Mesenchymal stem cell (in vitro differentiated cells and primary cell): ENCODE measurements at regions not wholly inside any gene's neighbourhood (a gene's known extent, or its start where the extent isn't known, plus 50 kb on each side); places are given as distances from the start of the nearest gene placed in this dataset.

ENCODE experiments used
- DNase-seq: peaks from one replicate; pipeline ENCODE4 v3.0.0-alpha.2; 2013
- H2AFZ ChIP-seq: one replicate; pipeline ENCODE4 v1.6.1; 2013; ENCODE audit warnings: low read depth, mild to moderate bottlenecking, control low read depth, inconsistent platforms, low read length, moderate library complexity
- H2AK5ac ChIP-seq: 2 replicates; pipeline ENCODE4 v1.6.1; 2013; ENCODE audit warnings: low read length, moderate library complexity, mild to moderate bottlenecking, inconsistent platforms; ENCODE audit not compliant: severe bottlenecking
- H2BK120ac ChIP-seq: one replicate; pipeline ENCODE4 v1.6.1; 2013; ENCODE audit warnings: low read depth, mild to moderate bottlenecking, inconsistent platforms, low read length, moderate library complexity
- H2BK12ac ChIP-seq, 2 experiments: one replicate each; pipeline ENCODE4 v1.6.1; 2013; ENCODE audit warnings: inconsistent platforms in 2 of 2, low read length in 2 of 2, mild to moderate bottlenecking in 2 of 2, moderate library complexity in 2 of 2, control low read depth in 1 of 2
- H2BK15ac ChIP-seq: one replicate; pipeline ENCODE4 v1.6.1; 2013; ENCODE audit warnings: mild to moderate bottlenecking, low read depth, inconsistent platforms; ENCODE audit not compliant: poor library complexity, severe bottlenecking
- H2BK5ac ChIP-seq: 2 replicates; pipeline ENCODE4 v1.6.1; 2013; ENCODE audit warnings: low read depth, mild to moderate bottlenecking, low read length, control low read depth, inconsistent platforms; ENCODE audit not compliant: poor library complexity, severe bottlenecking
- H3K14ac ChIP-seq, 2 experiments: one replicate each; pipeline ENCODE4 v1.6.1; 2013; ENCODE audit warnings: inconsistent platforms in 2 of 2, low read length in 2 of 2, control low read depth in 1 of 2, mild to moderate bottlenecking in 1 of 2, moderate library complexity in 1 of 2
- H3K18ac ChIP-seq, 2 experiments: one replicate each; pipeline ENCODE4 v1.6.1; 2013; ENCODE audit warnings: inconsistent platforms in 2 of 2, low read length in 2 of 2, control low read depth in 1 of 2, low read depth in 1 of 2, mild to moderate bottlenecking in 1 of 2
- H3K23ac ChIP-seq, 2 experiments: one replicate each; pipeline ENCODE4 v1.6.1; 2013; ENCODE audit warnings: inconsistent platforms in 2 of 2, low read length in 2 of 2, mild to moderate bottlenecking in 2 of 2, moderate library complexity in 2 of 2, control low read depth in 1 of 2
- H3K27ac ChIP-seq: 2 replicates; pipeline ENCODE4 v1.5.1; 2013; ENCODE audit warnings: mild to moderate bottlenecking, moderate library complexity, low read length, control low read depth, inconsistent platforms; ENCODE audit not compliant: poor library complexity, severe bottlenecking
- H3K27me3 ChIP-seq, 2 experiments: 2 replicates each; pipeline versions ENCODE4 v1.6.1 to v1.7.0; 2013; ENCODE audit warnings: low read length in 2 of 2, mild to moderate bottlenecking in 2 of 2, moderate library complexity in 2 of 2, control low read depth in 1 of 2, inconsistent platforms in 1 of 2; ENCODE audit not compliant: control insufficient read depth in 1 of 2, insufficient read depth in 1 of 2
- H3K36me3 ChIP-seq, 2 experiments: 2 replicates each; pipeline versions ENCODE4 v1.6.1 to v1.7.0; 2013; ENCODE audit warnings: low read length in 2 of 2, control low read depth in 1 of 2, inconsistent platforms in 1 of 2, low read depth in 1 of 2, mild to moderate bottlenecking in 1 of 2; ENCODE audit not compliant: insufficient read depth in 2 of 2, control insufficient read depth in 1 of 2
- H3K4ac ChIP-seq, 2 experiments: one replicate each; pipeline ENCODE4 v1.6.1; 2013; ENCODE audit warnings: inconsistent platforms in 2 of 2, low read length in 2 of 2, mild to moderate bottlenecking in 2 of 2, moderate library complexity in 2 of 2, control low read depth in 1 of 2, low read depth in 1 of 2
- H3K4me1 ChIP-seq: 2 replicates; pipeline ENCODE4 v1.6.1; 2013; ENCODE audit warnings: low read depth, low read length, control low read depth; ENCODE audit not compliant: control insufficient read depth, insufficient read depth
- H3K4me2 ChIP-seq: 2 replicates; pipeline ENCODE4 v1.6.1; 2013; ENCODE audit warnings: low read length, mild to moderate bottlenecking, inconsistent platforms; ENCODE audit not compliant: poor library complexity, severe bottlenecking
- H3K4me3 ChIP-seq, 2 experiments: 2 replicates each; pipeline versions ENCODE4 v1.5.1 to v1.7.0; 2013; ENCODE audit warnings: low read length in 2 of 2, mild to moderate bottlenecking in 2 of 2, control low read depth in 1 of 2, low read depth in 1 of 2; ENCODE audit not compliant: insufficient read depth in 1 of 2
- H3K79me1 ChIP-seq: replicated peaks from 2 replicates; pipeline ENCODE4 v1.6.1; 2013; ENCODE audit warnings: mild to moderate bottlenecking, control low read depth, low read length, inconsistent platforms; ENCODE audit not compliant: poor library complexity, severe bottlenecking
- H3K9ac ChIP-seq: 2 replicates; pipeline ENCODE4 v1.7.0; 2013; ENCODE audit warnings: mild to moderate bottlenecking, low read length, moderate library complexity
- H3K9me3 ChIP-seq: 2 replicates; pipeline ENCODE4 v1.7.0; 2013; ENCODE audit warnings: mild to moderate bottlenecking, low read length; ENCODE audit not compliant: control insufficient read depth
- H4K8ac ChIP-seq: one replicate; pipeline ENCODE4 v1.6.1; 2013; ENCODE audit warnings: inconsistent platforms, mild to moderate bottlenecking, low read length, moderate library complexity
- H4K91ac ChIP-seq: one replicate; pipeline ENCODE4 v1.6.1; 2013; ENCODE audit warnings: mild to moderate bottlenecking, low read length, inconsistent platforms
- WGBS: methylation state at CpG from one replicate; pipeline ENCODE4 v1.1.7; 2013; ENCODE audit warnings: mixed read lengths; 5-methylcytosine and 5-hydroxymethylcytosine counted together

DNA sequence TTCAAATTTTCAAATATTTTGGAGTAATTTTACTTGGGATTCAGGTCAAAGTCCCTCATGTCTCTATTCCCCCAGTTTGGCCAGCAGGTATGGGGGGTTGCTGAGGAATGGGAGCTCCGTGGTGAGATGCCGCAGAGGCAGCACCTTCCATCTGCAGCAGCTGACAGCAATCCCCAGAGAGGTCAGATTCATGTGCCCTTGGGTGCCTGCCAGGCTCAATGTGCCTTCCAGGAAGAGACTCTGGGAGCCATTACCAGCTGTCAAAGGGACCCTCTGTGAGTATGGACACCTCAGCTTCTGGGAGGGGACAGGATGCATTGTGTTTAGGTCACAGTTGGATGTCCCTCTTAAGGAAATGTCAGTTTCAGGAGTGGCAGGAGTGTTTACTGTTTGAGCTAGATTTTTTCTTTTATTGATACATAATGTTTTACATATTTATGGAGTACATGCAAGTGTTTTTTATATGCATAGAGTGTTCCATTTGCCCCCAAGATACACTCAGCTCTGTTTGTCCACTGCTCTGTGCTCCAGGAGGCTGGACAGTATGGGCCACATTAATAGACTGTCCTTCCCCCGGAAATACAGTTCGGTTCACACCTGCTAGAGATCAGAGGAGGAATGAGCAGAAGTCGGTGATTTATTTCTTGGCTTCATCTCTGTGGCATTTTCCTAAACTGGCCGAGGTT is 75.3 kb upstream of the GRB10 start:
- Histone ChIP-seq H3K23ac (no peak overlapping the region), H2BK15ac (no peak overlapping the region), H2BK12ac (no peak overlapping the region), H3K9me3 (no peaks in the 10 kb centered on the region), H4K8ac (no peak overlapping the region), H3K4me3 (no peak overlapping the region), H2AFZ (no peak overlapping the region), H2AK5ac (no peak overlapping the region), H3K4me2 (no peak overlapping the region), H2BK5ac (no peak overlapping the region), H3K79me1 (no peaks in the 10 kb centered on the region), H3K4ac (no peak overlapping the region), H3K36me3 (no peaks in the 10 kb centered on the region), H3K14ac (no peak overlapping the region), H4K91ac (no peak overlapping the region), H3K4me1 (peaks cover 3% of the 10 kb centered on the region), H3K27ac (no peak overlapping the region), H3K18ac (no peak overlapping the region), H3K9ac (no peak overlapping the region), H3K27me3 (peaks cover 0 to 17% of the 10 kb centered on the region in 2 experiments), H2BK120ac (no peak overlapping the region)
- WGBS = 91% methylated on average over 6 of the region's 6 CpGs
- no peak for DNase-seq

DNA sequence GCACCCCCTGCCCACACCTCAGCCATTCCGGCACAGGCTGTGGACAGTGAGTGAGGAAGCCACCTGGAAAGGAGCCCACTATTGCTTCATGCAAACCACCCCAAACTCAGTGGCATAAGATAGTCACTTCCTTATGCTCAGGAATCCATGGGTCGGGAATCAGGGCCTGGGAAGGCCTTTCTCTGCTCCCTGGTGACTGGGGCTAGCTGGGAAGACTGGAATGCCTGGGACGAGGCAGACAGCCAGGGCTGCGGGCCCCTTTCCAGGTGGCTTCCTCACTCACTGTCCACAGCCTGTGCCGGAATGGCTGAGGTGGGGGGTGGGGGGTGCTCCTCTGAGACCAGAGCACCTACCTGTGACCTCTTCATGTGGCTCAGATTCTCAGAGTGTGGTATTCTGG is 74.1 kb upstream of the GRB10 start:
- Histone ChIP-seq H2AFZ (no peak overlapping the region), H2BK15ac (no peak overlapping the region), H3K18ac (no peak overlapping the region), H3K36me3 (no peaks in the 10 kb centered on the region), H3K27me3 (peaks cover 0 to 17% of the 10 kb centered on the region in 2 experiments), H3K4me3 (no peak overlapping the region), H3K79me1 (no peaks in the 10 kb centered on the region), H3K27ac (no peak overlapping the region), H4K8ac (no peak overlapping the region), H4K91ac (no peak overlapping the region), H3K23ac (no peak overlapping the region), H3K4me1 (peaks cover 7% of the 10 kb centered on the region), H3K14ac (no peak overlapping the region), H3K9ac (no peak overlapping the region), H3K4ac (no peak overlapping the region), H3K9me3 (no peaks in the 10 kb centered on the region), H3K4me2 (no peak overlapping the region), H2BK120ac (no peak overlapping the region), H2BK5ac (no peak overlapping the region), H2BK12ac (no peak overlapping the region), H2AK5ac (no peak overlapping the region)
- WGBS = 76% methylated on average over 5 of the region's 5 CpGs
- no peak for DNase-seq

DNA sequence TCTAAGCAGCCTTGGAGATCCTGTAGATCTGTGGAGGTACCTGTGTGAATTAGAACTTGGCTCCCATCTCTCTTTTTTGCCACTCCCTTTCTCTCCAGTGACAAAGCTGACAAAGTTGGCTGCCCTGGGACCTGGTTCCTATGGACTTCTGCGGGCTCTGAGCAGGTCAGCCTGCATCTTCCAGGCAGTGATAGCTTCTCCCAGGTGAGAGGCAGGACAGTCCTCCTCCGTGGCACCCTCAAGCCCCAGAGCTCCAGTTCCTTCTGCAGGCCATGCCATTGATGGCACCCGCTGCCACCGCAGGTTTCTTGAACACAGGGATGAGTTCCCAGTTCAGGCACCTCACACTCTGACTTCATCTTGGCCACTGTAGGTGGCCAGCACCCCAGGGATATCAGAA is 73.5 kb upstream of the GRB10 start:
- H3K27me3 ChIP-seq = peaks cover 0 to 17% of the 10 kb centered on the region in 2 experiments
- 83% methylated on average over 4 of the region's 4 CpGs for WGBS

DNA sequence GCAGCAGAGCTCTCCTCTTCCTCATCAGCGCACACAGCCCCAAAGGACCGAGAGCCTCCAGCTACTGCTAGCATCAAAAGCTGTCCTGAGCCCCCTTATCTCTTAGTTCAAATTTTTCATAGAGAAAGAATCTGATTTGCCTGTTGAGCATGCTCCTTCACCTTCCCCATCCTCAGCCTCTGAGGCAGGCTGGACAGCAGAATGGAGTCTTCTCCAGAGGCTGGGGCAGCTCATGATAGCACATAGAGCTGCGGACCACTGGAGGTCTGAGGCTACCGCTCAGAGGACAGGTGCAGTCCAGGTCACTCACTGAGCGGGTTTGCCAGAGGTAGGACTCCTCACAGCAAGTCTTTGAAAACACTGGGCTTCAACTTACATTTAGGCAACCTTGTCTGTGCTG is 72.8 kb upstream of the GRB10 start:
- Histone ChIP-seq H3K4ac (no peak overlapping the region), H3K36me3 (no peaks in the 10 kb centered on the region), H3K14ac (no peak overlapping the region), H2BK5ac (no peak overlapping the region), H2BK15ac (no peak overlapping the region), H3K23ac (no peak overlapping the region), H3K9me3 (no peaks in the 10 kb centered on the region), H2AFZ (no peak overlapping the region), H3K27ac (no peak overlapping the region), H3K4me3 (no peak overlapping the region), H3K9ac (no peak overlapping the region), H2BK12ac (no peak overlapping the region), H2BK120ac (no peak overlapping the region), H4K8ac (no peak overlapping the region), H3K18ac (no peak overlapping the region), H3K4me1 (peaks cover 11% of the 10 kb centered on the region), H4K91ac (no peak overlapping the region), H3K79me1 (no peaks in the 10 kb centered on the region), H2AK5ac (no peak overlapping the region), H3K4me2 (no peak overlapping the region), H3K27me3 (peaks cover 0 to 17% of the 10 kb centered on the region in 2 experiments)
- DNase-seq = no peak
- 91% methylated on average over 5 of the region's 5 CpGs for WGBS

More for the DNA sequence above, 73.5 kb upstream of the GRB10 start:
- Histone ChIP-seq H3K23ac (no peak overlapping the region), H3K4me3 (no peak overlapping the region), H3K4ac (no peak overlapping the region), H3K9ac (no peak overlapping the region), H2AFZ (no peak overlapping the region), H2BK120ac (no peak overlapping the region), H3K79me1 (no peaks in the 10 kb centered on the region), H4K8ac (no peak overlapping the region), H2BK5ac (no peak overlapping the region), H3K4me1 (peaks cover 10% of the 10 kb centered on the region), H3K4me2 (no peak overlapping the region), H3K9me3 (no peaks in the 10 kb centered on the region), H3K14ac (no peak overlapping the region), H2AK5ac (no peak overlapping the region), H2BK15ac (no peak overlapping the region), H3K36me3 (no peaks in the 10 kb centered on the region), H3K27ac (no peak overlapping the region), H2BK12ac (no peak overlapping the region), H3K18ac (no peak overlapping the region), H4K91ac (no peak overlapping the region)
- no peak for DNase-seq
